HG03108 (cell line): ENCODE measurements at regions not wholly inside any gene's neighbourhood (a gene's known extent, or its start where the extent isn't known, plus 50 kb on each side); places are given as distances from the start of the nearest gene placed in this dataset.
"Not testable (repeated sequence)": the region's sequence is repeated elsewhere in the genome, so short reads cannot be mapped to it uniquely, and the experiment has no call there.

Source experiments
- ATAC-seq: cut with Tn5 transposase; IDR thresholded peaks from one replicate; pipeline ENCODE4 v1.9.1; 2021; ENCODE audit warnings: moderate library complexity; ENCODE audit not compliant: unreplicated experiment

DNA sequence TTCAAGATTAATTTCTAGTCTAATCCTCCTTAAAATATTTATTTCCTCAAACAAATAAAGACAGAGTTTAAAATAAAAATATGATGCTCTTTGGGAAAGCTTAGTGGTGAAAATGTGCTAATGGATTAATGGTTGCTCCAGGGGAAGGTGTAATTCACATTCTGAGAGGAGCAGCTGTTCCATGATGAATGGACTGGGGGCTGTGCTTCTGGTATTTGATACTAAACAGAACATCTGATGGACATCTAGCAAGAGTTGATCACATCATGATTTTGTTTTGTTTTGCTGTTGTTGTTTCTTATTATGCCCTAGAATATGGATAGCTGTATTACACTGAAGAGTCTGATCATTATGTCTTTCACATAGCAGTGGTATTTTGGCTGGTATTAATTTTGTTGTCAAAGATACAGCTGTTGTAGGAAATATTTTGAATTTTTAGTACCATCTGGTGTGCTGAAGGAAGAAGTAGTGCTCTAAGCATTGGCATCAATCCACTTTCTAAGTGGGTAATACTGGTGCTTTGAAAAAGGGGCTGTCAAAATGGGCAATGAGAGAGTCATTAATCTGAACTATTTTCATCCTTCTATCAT, 296.4 kb downstream of the ADAMTS20 start:
- no peak for ATAC-seq

GRCh38 chr12:43252585-43252984, 299.4 kb downstream of the ADAMTS20 start:
- no peak for ATAC-seq

DNA sequence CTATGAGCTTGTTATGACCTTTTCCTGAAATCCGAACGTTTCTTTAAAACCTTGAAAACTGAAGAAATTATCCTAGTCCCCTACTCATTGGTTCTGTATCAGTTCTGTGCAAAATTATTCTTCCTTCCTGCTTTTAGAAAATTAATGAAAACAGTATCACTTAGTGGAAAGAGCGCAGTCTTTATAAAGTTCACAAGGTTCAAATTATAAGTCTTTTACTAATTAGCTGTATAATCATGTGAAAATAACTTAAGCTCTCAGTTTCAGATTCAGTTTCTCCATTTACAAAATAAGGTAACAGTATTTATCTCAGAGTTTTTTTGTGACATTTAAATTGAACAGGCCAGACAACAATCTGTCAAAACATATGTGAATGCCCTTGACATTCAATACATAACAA, 306.1 kb downstream of the ADAMTS20 start:
- ATAC-seq = no peak

DNA sequence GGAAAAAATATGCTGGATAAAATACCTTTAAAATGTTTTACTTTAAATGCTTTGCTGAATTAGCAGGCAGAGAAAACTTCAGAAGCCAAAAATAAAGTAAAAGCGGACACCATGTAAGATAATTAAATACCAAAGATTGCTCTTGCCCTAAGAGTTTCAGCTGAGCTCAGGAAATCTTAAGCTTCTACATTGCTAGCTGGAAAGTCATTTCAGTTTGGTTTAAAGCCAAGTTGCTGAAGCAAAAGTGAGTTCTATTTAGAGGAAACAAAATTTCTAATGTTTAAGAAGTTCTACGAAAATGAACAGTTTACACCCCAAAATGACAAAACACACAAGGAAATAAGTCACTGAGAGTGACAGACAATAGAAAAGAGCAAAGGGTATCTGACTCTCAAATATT, 310.0 kb downstream of the ADAMTS20 start:
- ATAC-seq = no peak

GRCh38 chr12:43238281-43238680, 313.7 kb downstream of the ADAMTS20 start:
- no peak for ATAC-seq

DNA sequence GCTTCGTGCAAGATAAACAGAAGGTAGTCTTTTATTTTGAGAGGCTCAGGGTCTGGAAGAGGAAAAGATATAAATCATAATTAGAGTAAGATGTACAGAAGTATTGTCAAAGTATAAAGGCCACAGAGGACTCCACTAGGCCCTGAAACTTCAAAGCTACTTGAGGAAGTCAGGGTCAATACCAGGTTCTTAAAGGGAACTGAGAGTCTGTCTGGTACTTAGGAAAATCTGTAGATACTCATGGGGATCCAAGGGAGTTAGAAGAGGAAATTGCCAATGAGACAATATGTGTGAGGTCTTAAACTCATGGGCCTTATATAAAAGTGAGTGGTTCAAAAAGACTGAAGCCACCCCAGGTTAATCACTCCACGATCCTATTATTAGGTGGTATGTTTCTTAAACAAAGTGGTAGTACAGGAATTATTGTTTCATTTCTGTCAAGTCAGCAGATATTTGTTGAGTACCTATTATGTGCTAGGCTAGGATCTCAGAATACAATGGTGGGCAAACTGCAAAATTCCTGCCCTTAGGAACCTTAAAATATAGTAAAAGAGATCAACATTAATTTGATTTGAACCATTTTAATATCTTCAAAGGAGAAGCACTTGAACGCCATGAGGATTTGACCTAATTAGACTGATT, 314.6 kb downstream of the ADAMTS20 start:
- no peak for ATAC-seq

DNA sequence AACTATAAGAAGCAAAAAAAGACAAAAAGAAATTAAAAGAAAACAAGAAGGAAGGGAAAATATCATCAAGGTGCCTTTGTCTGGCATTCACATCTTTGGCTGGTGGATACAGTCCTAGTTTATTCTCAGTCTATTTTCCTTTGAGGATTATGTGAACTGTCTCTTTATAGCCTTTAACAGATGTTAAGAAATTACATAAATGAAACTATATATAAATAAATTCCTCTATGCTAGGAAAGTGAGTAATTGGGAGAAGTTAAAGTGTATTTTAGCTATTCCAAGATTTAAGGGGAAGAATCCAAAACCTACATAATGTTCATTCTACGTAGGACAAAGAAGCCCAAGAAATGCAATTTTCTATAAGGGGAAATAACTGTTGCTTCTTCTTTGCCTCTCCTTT, 316.3 kb downstream of the ADAMTS20 start:
- ATAC-seq = no peak

DNA sequence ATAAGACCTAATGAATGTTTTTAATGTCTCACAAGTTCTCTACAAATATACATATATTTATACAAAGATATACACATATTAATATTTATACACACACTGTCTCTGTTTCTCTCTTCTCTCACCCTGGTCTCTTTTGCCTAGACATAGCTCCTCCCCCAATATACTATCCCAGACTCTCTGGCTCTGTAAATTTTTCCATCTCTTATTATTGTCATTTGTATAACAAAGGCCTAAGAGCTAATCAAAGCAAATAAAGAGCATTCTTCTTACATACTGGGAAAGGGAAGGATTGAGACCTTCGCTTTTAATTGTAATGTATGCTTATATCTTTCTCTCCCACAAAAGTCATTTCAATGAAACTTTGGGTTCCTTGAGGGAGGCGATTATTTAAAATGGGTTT, 318.1 kb downstream of the ADAMTS20 start:
- no peak for ATAC-seq

DNA sequence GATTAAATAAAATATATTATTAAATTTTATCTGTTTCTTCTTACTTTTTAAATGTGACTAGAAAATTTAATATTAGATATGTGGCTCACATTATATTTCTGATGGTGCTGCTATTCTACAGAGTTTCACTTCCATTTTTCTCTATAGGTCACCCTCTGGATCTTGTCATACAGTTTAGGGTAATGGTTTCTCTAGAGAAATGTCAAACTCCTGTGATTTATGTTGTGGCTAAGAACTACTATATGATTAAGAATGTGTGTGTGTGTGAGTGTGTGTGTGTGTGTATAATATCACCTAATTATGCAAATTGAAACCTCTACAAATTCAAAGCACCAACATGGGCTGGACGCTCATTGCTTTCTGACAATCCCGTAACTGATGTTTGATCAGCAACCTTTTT, 325.9 kb downstream of the ADAMTS20 start:
- no peak for ATAC-seq

DNA sequence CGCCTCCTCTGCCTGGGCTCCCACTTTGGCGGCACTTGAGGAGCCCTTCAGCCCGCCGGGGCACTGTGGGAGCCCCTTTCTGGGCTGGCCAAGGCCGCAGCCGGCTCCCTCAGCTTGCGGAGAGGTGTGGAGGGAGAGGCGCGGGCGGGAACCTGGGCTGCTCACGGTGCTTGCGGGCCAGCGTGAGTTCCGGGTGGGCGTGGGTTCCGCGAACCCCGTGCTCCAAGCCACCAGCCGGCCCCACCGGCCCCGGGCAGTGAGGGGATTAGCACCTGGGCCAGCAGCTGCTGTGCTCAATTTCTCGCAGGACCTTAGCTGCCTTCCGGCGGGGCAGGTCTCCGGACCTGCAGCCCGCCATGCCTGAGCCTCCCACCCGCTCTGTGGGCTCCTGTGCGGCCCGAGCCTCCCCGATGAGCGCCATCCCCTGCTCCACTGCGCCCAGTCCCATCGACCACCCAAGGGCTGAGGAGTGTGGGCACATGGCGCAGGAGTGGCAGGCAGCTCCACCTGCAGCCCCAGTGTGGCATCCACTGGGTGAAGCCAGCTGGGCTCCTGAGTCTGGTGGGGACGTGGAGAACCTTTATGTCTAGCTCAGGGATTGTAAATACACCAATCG, 327.7 kb downstream of the ADAMTS20 start:
- not testable (repeated sequence) for ATAC-seq

GRCh38 chr12:43222796-43223195, 329.2 kb downstream of the ADAMTS20 start:
- ATAC-seq = no peak

GRCh38 chr12:43221216-43221615, 330.8 kb downstream of the ADAMTS20 start:
- ATAC-seq = no peak

- no peak for ATAC-seq
Observed at GRCh38 chr12:43216490-43216889, 335.5 kb downstream of the ADAMTS20 start.

GRCh38 chr12:43214166-43214565, 337.8 kb downstream of the ADAMTS20 start:
- no peak for ATAC-seq

- no peak for ATAC-seq
Observed at GRCh38 chr12:43213608-43214007, 338.4 kb downstream of the ADAMTS20 start.

GRCh38 chr12:43210485-43211192, 341.4 kb downstream of the ADAMTS20 start:
- ATAC-seq = peak; percentile 98

GRCh38 chr12:43208627-43209026, 343.4 kb downstream of the ADAMTS20 start:
- no peak for ATAC-seq

DNA sequence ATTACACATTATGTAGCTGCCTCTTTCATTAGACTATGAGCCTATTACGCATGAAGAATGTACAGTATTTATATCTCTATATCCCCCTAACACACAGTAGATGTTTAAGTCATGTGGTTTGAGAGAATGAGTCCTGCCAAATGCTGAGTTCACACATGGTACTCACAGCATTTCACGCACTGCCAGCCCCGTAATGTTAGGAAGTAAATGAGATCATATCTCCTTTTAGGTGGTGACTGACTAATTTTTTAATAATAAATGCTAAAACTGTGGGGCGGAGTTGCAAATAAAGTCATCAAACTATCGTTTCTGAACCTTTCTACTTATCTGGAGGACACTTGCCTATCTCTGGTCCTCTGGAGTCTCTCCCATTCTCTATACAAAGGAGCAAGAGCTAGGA, 343.8 kb downstream of the ADAMTS20 start:
- ATAC-seq = no peak

GRCh38 chr12:43206396-43206795, 345.6 kb downstream of the ADAMTS20 start:
- no peak for ATAC-seq

DNA sequence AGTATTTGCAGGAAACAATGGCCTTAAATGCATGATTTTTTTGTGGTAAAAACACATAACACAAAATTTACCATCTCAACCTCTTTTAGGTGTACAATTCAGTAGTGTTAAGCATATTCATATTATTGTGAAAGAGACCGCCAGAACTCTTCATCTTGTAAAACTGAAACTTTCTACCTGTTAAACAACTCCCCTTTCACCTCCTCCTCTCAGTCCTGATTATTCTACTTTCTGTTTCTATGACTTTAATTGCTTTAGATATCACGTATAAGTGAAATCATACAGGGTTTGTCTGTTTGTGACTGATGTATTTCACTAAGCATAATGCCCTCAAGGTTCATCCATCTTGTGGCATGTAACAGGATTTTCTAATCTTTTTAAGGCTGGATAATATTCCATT, 353.4 kb downstream of the ADAMTS20 start:
- no peak for ATAC-seq

GRCh38 chr12:43196268-43196907, 355.6 kb downstream of the ADAMTS20 start:
- no peak for ATAC-seq
